IgD-negative memory B cell (primary cell): ENCODE measurements at regions not wholly inside any gene's neighbourhood (a gene's known extent, or its start where the extent isn't known, plus 50 kb on each side); places are given as distances from the start of the nearest gene placed in this dataset.
"Not testable (repeated sequence)": the region's sequence is repeated elsewhere in the genome, so short reads cannot be mapped to it uniquely, and the experiment has no call there.

Source experiments
- H3K27ac Mint-ChIP-seq, 3 donors: one replicate each; pipeline ENCODE4 v1.8.0; 2020 to 2022; ENCODE audit warnings: mild to moderate bottlenecking in 3 of 3, mixed read lengths in 3 of 3, moderate library complexity in 1 of 3
- H3K27me3 Mint-ChIP-seq: one replicate; pipeline ENCODE4 v1.8.0; 2021; ENCODE audit warnings: mixed read lengths
- H3K36me3 Mint-ChIP-seq: one replicate; pipeline ENCODE4 v1.8.0; 2020; ENCODE audit warnings: mild to moderate bottlenecking, mixed read lengths
- H3K4me1 Mint-ChIP-seq, 3 donors: one replicate each; pipeline ENCODE4 v1.8.0; 2020 to 2022; ENCODE audit warnings: mixed read lengths in 3 of 3, mild to moderate bottlenecking in 1 of 3
- H3K4me3 Mint-ChIP-seq, 4 donors: one replicate each; pipeline ENCODE4 v1.8.0; 2020 to 2022; ENCODE audit warnings: mild to moderate bottlenecking in 4 of 4, mixed read lengths in 4 of 4, moderate library complexity in 3 of 4
- H3K9me3 Mint-ChIP-seq, 3 donors: one replicate each; pipeline ENCODE4 v1.8.0; 2020 to 2021; ENCODE audit warnings: mixed read lengths in 3 of 3, mild to moderate bottlenecking in 1 of 3

DNA sequence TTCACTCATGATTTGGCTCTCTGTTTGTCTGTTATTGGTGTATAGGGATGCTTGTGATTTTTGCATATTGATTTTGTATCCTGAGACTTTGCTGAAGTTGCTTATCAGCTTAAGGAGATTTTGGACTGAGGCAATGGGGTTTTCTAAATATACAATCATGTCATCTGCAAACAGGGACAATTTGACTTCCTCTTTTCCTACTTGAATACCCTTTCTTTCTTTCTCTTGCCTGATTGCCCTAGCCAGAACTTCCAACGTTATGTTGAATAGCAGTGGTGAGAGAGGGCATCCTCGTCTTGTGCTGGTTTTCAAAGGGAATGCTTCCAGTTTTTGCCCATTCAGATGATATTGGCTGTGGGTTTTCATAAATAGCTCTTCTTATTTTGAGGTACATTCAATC, 104.7 kb downstream of the CCDC71L start:
- not testable (repeated sequence) for H3K27me3 Mint-ChIP-seq, H3K4me3 Mint-ChIP-seq, H3K9me3 Mint-ChIP-seq, H3K27ac Mint-ChIP-seq, H3K36me3 Mint-ChIP-seq
- H3K4me1 Mint-ChIP-seq = peaks cover 21 to 27% (median 21%) of the 10 kb centered on the region in 3 donors

DNA sequence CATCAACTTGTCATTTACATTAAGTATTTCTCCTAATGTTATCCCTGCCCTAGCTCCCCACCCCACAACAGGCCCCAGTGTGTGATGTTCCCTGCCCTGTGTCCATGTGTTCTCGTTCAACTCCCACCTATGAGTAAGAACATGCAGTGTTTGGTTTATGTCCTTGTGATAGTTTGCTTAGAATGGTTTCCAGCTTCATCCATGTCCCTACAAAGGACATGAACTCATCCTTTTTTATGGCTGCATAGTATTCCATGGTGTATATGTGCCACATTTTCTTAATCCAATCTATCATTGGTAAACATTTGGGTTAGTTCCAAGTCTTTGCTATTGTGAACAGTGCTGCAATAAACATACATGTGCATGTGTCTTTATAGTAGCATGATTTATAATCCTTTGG, 106.3 kb downstream of the CCDC71L start:
- not testable (repeated sequence) for H3K36me3 Mint-ChIP-seq, H3K27ac Mint-ChIP-seq, H3K4me3 Mint-ChIP-seq, H3K9me3 Mint-ChIP-seq, H3K27me3 Mint-ChIP-seq
- H3K4me1 Mint-ChIP-seq = peaks cover 21 to 27% (median 21%) of the 10 kb centered on the region in 3 donors

DNA sequence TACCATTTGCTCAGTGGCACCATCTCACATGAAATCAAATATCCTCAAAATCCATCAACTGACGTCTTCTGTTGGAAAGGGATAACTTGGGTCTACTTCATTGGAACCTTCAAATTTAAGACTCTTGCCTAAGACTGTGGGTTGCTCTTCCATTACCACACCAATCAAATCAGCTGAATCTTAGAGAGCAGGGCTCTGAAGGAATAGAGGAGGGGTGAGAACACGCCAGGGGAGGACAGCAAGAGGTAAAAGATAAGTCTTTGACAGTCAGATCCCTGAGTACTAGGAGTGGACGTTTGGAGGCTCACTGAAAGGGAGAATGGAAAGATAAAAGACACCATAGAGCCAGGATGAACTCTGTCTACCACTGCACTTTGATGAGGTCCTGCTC, 107.5 kb downstream of the CCDC71L start:
- Mint-ChIP-seq H3K9me3 (no peaks in the 10 kb centered on the region), H3K36me3 (peaks cover 4% of the 10 kb centered on the region), H3K27ac (no peak overlapping the region), H3K27me3 (no peaks in the 10 kb centered on the region), H3K4me1 (peaks cover 21 to 27% (median 21%) of the 10 kb centered on the region in 3 donors), H3K4me3 (no peak overlapping the region)

DNA sequence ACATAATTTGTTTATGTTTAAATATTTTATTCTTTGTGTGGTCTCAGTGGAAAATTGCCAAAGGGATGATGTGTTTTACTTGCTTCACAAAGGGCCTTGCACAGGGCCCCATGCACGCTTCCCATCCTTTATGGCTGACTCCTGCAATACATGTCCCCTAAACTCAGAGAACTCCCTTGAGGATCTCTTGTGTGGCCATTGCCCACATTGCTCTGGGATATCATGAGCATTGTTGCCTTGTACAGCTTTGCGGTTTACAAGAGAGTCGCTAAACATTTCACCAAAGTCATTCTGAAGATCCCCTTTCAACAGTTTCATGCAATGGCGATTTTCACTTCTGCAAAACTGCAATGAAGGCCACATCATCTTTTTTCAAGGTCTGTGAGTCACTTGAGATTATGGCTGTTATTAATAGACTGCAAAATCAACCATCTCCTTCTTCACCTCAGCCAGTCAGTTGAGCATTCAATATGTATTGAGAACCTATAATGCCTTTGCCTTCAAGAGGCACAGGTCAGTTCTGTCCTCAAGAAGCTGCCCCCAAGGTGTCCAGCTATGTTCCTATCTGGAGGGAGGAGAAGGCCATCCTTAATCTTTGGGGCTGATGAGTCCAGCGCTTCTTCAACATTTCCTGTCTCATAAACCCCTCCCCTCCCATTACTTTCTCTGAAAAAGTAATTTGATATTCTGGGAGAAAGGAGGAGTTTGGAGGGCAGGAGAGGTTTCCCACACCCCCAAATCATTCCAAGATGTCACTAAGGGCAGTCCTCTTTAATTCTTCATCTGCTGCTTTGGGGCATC, 108.1 kb downstream of the CCDC71L start:
- H3K36me3 Mint-ChIP-seq = peaks cover 4% of the 10 kb centered on the region
- H3K27ac Mint-ChIP-seq = peak overlapping the region in 1 of 3 donors; percentile 47
- peak overlapping the region in 1 of 4 donors; percentile 59 for H3K4me3 Mint-ChIP-seq
- H3K9me3 Mint-ChIP-seq = no peaks in the 10 kb centered on the region
- H3K4me1 Mint-ChIP-seq = peaks cover 21 to 27% (median 21%) of the 10 kb centered on the region in 3 donors
- H3K27me3 Mint-ChIP-seq = no peaks in the 10 kb centered on the region

DNA sequence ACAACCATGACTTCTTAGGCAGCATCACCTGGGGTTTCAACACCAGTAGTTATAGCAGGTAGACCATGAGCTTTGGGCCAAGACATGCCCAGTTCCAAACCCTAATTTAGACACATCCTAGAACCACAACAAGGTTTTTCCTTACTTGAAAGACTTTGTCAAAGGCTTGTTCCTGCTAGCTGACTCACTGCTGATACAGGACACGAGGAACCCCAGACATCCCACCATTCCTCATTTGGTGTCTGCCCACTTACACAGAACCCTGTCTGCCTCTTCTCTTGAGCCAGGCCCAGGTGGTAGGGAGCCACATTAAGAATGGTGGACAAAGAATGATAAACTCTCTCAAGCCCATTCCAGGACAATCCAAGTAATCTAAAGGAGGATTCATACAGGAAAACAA, 109.0 kb downstream of the CCDC71L start:
- Mint-ChIP-seq H3K4me1 (peaks cover 21 to 27% (median 21%) of the 10 kb centered on the region in 3 donors), H3K27ac (no peak overlapping the region), H3K4me3 (peak overlapping the region in 1 of 4 donors; percentile 19), H3K36me3 (peaks cover 4% of the 10 kb centered on the region), H3K27me3 (no peaks in the 10 kb centered on the region), H3K9me3 (no peaks in the 10 kb centered on the region)

DNA sequence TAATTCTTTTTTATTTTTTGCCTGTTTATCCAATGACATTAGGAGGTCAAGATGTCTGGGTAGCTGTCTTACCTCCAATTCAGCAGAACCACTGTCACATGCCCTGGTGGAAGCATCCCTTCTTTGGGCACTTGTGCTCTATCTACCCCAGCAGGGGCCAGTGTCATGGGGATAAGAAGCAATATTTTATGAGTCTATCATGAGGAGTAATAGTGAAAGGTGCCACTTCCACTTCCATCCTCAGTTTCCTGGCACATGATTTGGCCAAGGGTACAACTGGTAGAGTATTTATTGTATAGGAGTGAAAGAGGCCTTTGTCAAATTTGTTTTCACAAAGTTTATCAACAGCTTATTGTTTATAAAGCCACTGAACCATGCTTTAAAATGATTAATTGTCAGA, 112.5 kb downstream of the CCDC71L start:
- no peaks in the 10 kb centered on the region for H3K27me3 Mint-ChIP-seq
- H3K4me1 Mint-ChIP-seq = peaks cover 13 to 18% (median 17%) of the 10 kb centered on the region in 3 donors
- no peak overlapping the region for H3K4me3 Mint-ChIP-seq
- no peaks in the 10 kb centered on the region for H3K9me3 Mint-ChIP-seq
- H3K27ac Mint-ChIP-seq = no peak overlapping the region
- peaks cover 2% of the 10 kb centered on the region for H3K36me3 Mint-ChIP-seq

DNA sequence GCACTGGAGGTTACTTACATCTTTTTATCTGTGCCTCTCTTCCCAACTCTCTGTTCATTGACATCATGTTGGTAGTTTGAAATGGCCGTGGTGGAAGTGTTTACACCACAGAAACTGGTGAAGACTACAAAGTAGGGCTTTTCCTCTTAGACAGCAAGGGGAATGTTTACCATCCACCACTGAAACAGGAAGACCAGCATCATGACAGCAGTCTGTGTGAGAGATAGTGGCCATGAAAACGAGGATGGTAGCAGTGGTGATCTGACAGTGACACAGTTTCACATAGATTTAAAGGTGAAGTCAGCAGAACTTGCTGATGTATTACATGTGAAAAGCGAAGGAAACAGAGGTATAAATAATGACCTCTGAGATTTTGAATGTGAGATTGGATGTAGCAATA, 115.7 kb downstream of the CCDC71L start:
- Mint-ChIP-seq H3K4me1 (peaks cover 0 to 4% (median 3%) of the 10 kb centered on the region in 3 donors), H3K27me3 (no peaks in the 10 kb centered on the region), H3K27ac (no peak overlapping the region), H3K36me3 (no peaks in the 10 kb centered on the region), H3K4me3 (no peak overlapping the region), H3K9me3 (no peaks in the 10 kb centered on the region)

DNA sequence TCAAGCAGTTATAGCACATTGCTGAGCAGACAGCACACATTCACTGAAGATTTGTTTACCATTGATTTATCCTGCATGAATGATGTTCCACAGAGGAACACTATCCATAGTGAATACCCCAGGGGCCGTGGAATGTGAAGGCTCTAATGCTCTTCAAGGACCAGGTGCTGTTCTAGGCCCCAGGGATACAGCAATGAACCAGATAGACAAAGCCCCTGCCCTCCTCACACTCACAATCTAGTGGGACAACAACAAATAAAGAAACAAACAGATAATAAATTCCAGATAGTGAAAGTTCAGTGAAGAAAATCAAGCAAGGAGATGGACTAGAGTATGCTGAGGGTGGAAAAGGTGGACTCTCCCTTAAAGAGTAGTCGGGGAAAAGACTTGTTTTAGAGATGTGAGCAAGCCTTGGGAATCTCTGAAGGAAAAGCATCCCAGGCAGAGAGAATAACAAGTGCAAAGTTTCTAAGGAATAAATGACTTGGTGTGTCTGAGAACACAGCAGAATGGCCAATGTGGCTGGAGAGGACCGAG, 117.7 kb downstream of the CCDC71L start:
- no peaks in the 10 kb centered on the region for H3K27me3 Mint-ChIP-seq
- H3K27ac Mint-ChIP-seq = no peak overlapping the region
- no peaks in the 10 kb centered on the region for H3K9me3 Mint-ChIP-seq
- peaks cover 1% of the 10 kb centered on the region for H3K36me3 Mint-ChIP-seq
- H3K4me1 Mint-ChIP-seq = peaks cover 0 to 4% (median 3%) of the 10 kb centered on the region in 3 donors
- no peak overlapping the region for H3K4me3 Mint-ChIP-seq

DNA sequence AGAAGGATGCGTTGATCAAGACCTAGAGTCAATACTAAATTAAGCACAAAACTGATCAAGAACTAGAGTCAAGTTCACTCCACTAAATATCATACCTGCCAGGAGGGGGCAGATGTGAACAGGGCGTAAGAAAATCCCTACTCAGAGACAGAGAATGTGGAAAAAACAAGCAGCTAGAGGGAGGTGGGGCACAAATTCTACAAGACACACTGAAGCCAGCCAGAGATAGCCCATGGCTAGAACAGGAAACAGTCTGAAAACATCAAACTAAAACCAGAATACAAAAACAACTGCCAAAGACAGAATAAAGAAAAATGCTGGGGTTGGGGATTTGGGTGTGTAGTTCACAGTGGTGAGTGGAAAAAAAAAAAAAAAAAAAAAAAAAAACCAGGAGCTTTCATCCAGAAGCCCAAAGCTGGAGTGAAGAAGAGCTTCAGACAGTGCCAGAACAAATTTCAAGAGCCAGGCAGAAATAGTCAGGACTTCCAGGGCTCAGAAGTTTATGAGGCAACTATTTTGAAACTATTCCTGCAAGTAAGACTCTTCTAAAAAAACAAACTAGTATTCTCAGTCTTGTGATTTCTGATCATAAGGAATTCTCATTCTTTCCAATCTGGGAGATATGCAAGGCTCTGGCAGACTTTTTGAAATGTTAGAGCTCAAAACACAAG, 118.3 kb downstream of the CCDC71L start:
- Mint-ChIP-seq H3K27me3 (no peaks in the 10 kb centered on the region), H3K27ac (no peak overlapping the region), H3K4me1 (peaks cover 0 to 4% (median 3%) of the 10 kb centered on the region in 3 donors), H3K4me3 (no peak overlapping the region), H3K36me3 (peaks cover 1% of the 10 kb centered on the region), H3K9me3 (no peaks in the 10 kb centered on the region)

DNA sequence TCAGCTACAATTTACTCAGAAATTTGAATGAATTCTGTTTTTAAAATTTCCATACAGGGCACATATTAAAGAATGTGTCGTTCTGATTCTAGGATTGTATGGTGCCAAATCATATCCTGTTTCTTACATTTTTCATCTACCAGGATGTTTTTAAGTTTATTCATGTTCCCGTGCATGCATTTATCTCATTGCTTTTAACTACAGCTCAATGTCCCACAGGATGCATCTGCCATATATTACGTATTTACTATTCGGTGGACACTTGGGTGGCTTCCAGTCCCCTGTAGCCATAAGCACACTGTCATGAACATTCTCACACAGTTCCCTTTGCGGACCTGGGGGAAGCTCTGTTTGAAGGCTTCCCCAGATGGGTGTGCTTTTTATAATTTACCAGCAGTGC, 122.3 kb downstream of the CCDC71L start:
- no peaks in the 10 kb centered on the region for H3K27me3 Mint-ChIP-seq

DNA sequence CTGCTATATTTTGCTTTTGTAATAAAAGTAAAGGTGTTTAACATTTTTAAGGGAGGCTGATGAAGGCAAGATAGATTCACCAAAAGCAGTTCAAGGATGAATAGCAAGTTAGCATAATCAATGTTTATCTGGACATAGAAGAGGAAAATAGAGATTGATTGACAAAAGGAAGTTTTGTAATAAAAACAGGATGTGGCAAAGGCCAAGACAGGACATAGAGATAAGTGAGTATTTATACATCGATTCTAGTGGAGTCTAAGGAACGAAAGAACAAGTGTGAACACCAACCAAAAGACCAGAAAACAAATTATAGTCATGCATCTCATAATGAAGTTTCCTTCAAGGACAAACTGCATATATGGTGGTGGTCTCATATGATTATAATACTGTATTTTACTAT, 123.8 kb downstream of the CCDC71L start:
- Mint-ChIP-seq H3K27ac (no peak overlapping the region), H3K4me3 (no peak overlapping the region), H3K4me1 (peaks cover 0 to 3% (median 0%) of the 10 kb centered on the region in 3 donors)

More for the DNA sequence above, 122.3 kb downstream of the CCDC71L start:
- H3K36me3 Mint-ChIP-seq = peaks cover 1% of the 10 kb centered on the region
- peaks cover 0 to 7% (median 3%) of the 10 kb centered on the region in 3 donors for H3K4me1 Mint-ChIP-seq
- H3K4me3 Mint-ChIP-seq = no peak overlapping the region
- peaks cover 0 to 5% (median 0%) of the 10 kb centered on the region in 3 donors for H3K9me3 Mint-ChIP-seq
- no peak overlapping the region for H3K27ac Mint-ChIP-seq

DNA sequence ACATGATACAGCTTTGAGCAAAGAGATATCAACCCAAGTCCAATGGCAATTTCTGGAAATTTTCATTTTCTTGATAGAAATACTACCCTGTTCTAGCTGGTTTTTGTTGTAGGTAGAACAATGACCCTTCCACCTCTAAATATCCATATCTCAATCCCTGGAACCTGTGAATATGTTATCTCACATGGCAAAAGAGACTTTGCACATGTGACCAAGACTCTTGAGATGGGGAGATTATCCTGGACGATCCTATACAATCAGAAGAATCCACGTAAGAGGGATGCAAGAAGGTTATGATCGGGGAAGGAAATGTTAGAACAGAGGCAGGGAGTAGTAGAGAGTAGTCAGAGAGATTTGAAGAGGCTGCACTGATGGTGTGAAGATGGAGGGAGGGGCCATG, 124.9 kb downstream of the CCDC71L start:
- H3K36me3 Mint-ChIP-seq = peaks cover 1% of the 10 kb centered on the region
- no peak overlapping the region for H3K4me3 Mint-ChIP-seq
- peak overlapping the region in 1 of 3 donors; percentile 12 for H3K27ac Mint-ChIP-seq
- peaks cover 0 to 5% (median 2%) of the 10 kb centered on the region in 3 donors for H3K9me3 Mint-ChIP-seq
- no peaks in the 10 kb centered on the region for H3K27me3 Mint-ChIP-seq
- peaks cover 0 to 3% (median 0%) of the 10 kb centered on the region in 3 donors for H3K4me1 Mint-ChIP-seq

More for the DNA sequence above, 123.8 kb downstream of the CCDC71L start:
- H3K27me3 Mint-ChIP-seq = no peaks in the 10 kb centered on the region
- peaks cover 0 to 5% (median 2%) of the 10 kb centered on the region in 3 donors for H3K9me3 Mint-ChIP-seq
- peaks cover 1% of the 10 kb centered on the region for H3K36me3 Mint-ChIP-seq

DNA sequence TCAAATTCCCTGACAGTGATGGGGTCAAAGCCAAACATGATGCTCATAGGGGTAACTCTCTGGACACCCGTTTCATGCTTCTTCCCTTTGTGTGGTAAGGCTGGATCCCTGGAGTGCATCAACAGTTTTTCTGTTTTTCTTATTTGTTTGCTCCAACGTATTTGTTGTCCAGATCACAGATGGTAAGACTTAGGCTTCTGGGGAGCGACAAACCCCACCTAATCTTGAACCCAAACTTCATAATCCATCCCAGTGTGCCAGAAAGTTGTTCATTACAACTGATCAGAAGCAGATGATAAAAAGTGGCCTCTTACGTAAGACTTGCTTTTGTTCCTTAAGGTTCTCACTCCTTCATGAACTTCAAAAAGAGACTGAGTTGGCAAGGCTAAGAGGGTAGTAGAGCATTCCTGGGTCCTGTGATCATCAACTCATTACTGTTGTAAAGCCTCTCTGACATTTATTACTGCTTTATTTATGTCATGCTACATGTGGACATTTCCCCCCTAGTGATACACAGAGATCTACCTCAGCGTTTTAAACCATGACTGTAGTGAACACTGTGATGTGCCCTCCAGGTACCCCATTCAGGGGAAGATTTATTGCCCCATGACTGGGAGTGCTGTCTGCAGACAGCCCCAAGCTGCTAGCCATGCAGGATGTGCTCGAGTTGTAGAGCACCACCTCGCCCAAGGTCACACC, 125.6 kb downstream of the CCDC71L start:
- Mint-ChIP-seq H3K27me3 (no peaks in the 10 kb centered on the region), H3K36me3 (peaks cover 1% of the 10 kb centered on the region), H3K4me3 (no peak overlapping the region), H3K4me1 (peaks cover 0 to 3% (median 0%) of the 10 kb centered on the region in 3 donors), H3K27ac (no peak overlapping the region), H3K9me3 (peaks cover 0 to 5% (median 2%) of the 10 kb centered on the region in 3 donors)

DNA sequence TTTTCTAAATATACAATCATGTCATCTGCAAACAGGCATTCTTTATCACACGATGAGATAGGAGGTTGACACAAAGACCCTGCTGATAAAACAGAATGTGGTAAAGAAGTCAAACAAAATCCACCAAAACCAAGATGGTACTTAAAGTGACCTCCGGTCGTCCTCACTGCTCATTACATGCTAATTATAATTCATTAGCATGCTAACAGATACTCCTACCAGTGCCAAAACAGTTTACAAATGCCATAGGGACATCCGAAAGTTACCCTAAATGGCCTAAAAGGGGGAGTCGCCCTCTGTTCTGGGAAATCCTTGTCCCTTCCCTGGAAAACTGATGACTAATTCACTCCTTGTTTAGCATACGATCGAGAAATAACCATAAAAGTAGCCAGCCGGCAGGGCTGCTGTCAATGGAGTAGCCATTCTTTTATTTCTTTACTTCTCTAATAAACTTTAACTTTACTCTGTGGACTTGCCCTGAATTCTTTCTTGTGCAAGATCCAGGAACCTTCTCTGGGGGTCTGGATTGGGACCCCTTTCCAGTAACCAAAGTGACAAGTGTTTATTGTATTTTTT, 126.6 kb downstream of the CCDC71L start:
- H3K4me1 Mint-ChIP-seq = peaks cover 0 to 3% (median 0%) of the 10 kb centered on the region in 3 donors
- no peaks in the 10 kb centered on the region for H3K27me3 Mint-ChIP-seq
- no peak overlapping the region for H3K4me3 Mint-ChIP-seq
- peaks cover 0 to 5% (median 2%) of the 10 kb centered on the region in 3 donors for H3K9me3 Mint-ChIP-seq
- no peak overlapping the region for H3K27ac Mint-ChIP-seq
- H3K36me3 Mint-ChIP-seq = no peaks in the 10 kb centered on the region

DNA sequence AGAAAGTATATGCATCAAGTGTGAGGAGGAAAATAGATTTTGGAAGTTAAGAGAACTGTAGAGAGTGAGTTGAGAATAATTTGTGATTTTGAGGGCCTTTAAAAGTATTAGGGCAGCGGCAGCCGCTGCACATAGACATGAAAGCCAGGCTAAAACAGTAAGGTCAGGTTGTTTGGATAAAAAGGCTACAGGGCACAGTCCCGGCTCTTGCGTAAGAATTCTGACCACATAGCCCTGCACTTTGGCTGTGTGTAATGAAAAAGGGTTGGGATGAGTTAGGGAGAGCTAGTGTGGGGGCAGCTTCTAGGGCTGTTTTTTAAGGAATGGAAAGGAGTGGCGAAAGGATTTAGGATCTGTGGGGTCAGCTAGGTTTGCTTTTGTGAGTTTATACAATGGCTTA, 130.8 kb downstream of the CCDC71L start:
- not testable (repeated sequence) for H3K4me1 Mint-ChIP-seq, H3K27ac Mint-ChIP-seq, H3K9me3 Mint-ChIP-seq, H3K4me3 Mint-ChIP-seq, H3K27me3 Mint-ChIP-seq, H3K36me3 Mint-ChIP-seq
